MM.1S (cell line): ENCODE measurements at regions not wholly inside any gene's neighbourhood (a gene's known extent, or its start where the extent isn't known, plus 50 kb on each side); places are given as distances from the start of the nearest gene placed in this dataset.

Source experiments
- DNase-seq: peaks from one replicate; pipeline ENCODE4 v3.0.0-alpha.2; 2015
- H2AFZ ChIP-seq: fragments of 300-600 bp; sonication (generic); 2 replicates; pipeline ENCODE4 v1.6.0; 2016; ENCODE audit warnings: antibody characterized with exemption, low read length
- H3F3A ChIP-seq: fragments of 300-600 bp; sonication (generic); 2 replicates; pipeline ENCODE4 v1.6.1; 2016; ENCODE audit warnings: mild to moderate bottlenecking, antibody characterized with exemption, low read length, moderate library complexity, mixed read lengths; ENCODE audit not compliant: insufficient read depth
- H3K27ac ChIP-seq: fragments of 300-600 bp; sonication (generic); 2 replicates; pipeline ENCODE4 v1.5.1; 2016; ENCODE audit warnings: mild to moderate bottlenecking, low read length
- H3K27me3 ChIP-seq: fragments of 300-600 bp; sonication (generic); replicated peaks from 2 replicates; pipeline ENCODE4 v1.6.0; 2016; ENCODE audit warnings: low read length; ENCODE audit not compliant: insufficient read depth
- H3K36me3 ChIP-seq: fragments of 300-600 bp; sonication (generic); replicated peaks from 2 replicates; pipeline ENCODE4 v1.6.1; 2016; ENCODE audit warnings: mild to moderate bottlenecking, low read length, mixed read lengths; ENCODE audit not compliant: insufficient read depth
- H3K4me1 ChIP-seq: fragments of 300-600 bp; sonication (generic); 2 replicates; pipeline ENCODE4 v1.6.1; 2016; ENCODE audit warnings: low read length, mixed read lengths
- H3K4me2 ChIP-seq: fragments of 300-600 bp; sonication (generic); 2 replicates; pipeline ENCODE4 v1.6.0; 2016; ENCODE audit warnings: low read depth, low read length
- H3K4me3 ChIP-seq: fragments of 300-600 bp; sonication (generic); 2 replicates; pipeline ENCODE4 v1.5.1; 2016; ENCODE audit warnings: low read length, mixed read lengths
- H3K79me2 ChIP-seq: fragments of 300-600 bp; sonication (generic); 2 replicates; pipeline ENCODE4 v1.6.1; 2016; ENCODE audit warnings: mixed run types, low read length, mixed read lengths
- H3K9ac ChIP-seq: fragments of 300-600 bp; sonication (generic); 2 replicates; pipeline ENCODE4 v1.6.1; 2016; ENCODE audit warnings: low read length, mixed read lengths
- H3K9me2 ChIP-seq: fragments of 300-600 bp; sonication (generic); replicated peaks from 2 replicates; pipeline ENCODE4 v1.6.1; 2016; ENCODE audit warnings: mild to moderate bottlenecking, low read length, mixed read lengths; ENCODE audit not compliant: insufficient read depth
- H3K9me3 ChIP-seq: fragments of 300-600 bp; sonication (generic); replicated peaks from 2 replicates; pipeline ENCODE4 v1.6.1; 2016; ENCODE audit warnings: mild to moderate bottlenecking, low read length, mixed read lengths; ENCODE audit not compliant: insufficient read depth
- H4K20me1 ChIP-seq: fragments of 300-600 bp; sonication (generic); 2 replicates; pipeline ENCODE4 v1.6.1; 2016; ENCODE audit warnings: mild to moderate bottlenecking, low read length, moderate library complexity, mixed read lengths; ENCODE audit not compliant: insufficient read depth
- CTCF ChIP-seq: fragments of 300-600 bp; sonication (generic); IDR thresholded peaks from 2 replicates; pipeline ENCODE4 v1.5.1; 2016; ENCODE audit warnings: antibody characterized with exemption, low read length, mixed read lengths
- EZH2 ChIP-seq: fragments of 300-600 bp; sonication (generic); optimal IDR thresholded peaks from 2 replicates; pipeline ENCODE3; 2017; ENCODE audit warnings: low read depth, mild to moderate bottlenecking, antibody characterized with exemption, low read length, mixed read lengths
- EZH2phosphoT487 ChIP-seq: fragments of 300-600 bp; sonication (generic); IDR thresholded peaks from 2 replicates; pipeline ENCODE4 v1.6.1; 2018; ENCODE audit warnings: antibody characterized with exemption, low read length

- TF ChIP-seq EZH2phosphoT487 (no peak), CTCF (no peak), EZH2 (no peak)
- no peaks in the 10 kb centered on the region for H3F3A ChIP-seq
- H3K9ac ChIP-seq: no peak overlapping the region
- H3K9me2 ChIP-seq: no peaks in the 10 kb centered on the region
- no peak overlapping the region for H3K4me3 ChIP-seq
- no peak overlapping the region for H3K4me2 ChIP-seq
- DNase-seq: no peak
- H2AFZ ChIP-seq: no peak overlapping the region
- H3K36me3 ChIP-seq: no peaks in the 10 kb centered on the region
- H4K20me1 ChIP-seq: no peaks in the 10 kb centered on the region
- H3K27me3 ChIP-seq: no peaks in the 10 kb centered on the region
- H3K27ac ChIP-seq: no peak overlapping the region
- no peaks in the 10 kb centered on the region for H3K9me3 ChIP-seq
- no peaks in the 10 kb centered on the region for H3K4me1 ChIP-seq
- H3K79me2 ChIP-seq: no peaks in the 10 kb centered on the region
These were observed 122.1 kb upstream of the GPR12 start for GRCh38 chr13:26882731-26883130.

DNA sequence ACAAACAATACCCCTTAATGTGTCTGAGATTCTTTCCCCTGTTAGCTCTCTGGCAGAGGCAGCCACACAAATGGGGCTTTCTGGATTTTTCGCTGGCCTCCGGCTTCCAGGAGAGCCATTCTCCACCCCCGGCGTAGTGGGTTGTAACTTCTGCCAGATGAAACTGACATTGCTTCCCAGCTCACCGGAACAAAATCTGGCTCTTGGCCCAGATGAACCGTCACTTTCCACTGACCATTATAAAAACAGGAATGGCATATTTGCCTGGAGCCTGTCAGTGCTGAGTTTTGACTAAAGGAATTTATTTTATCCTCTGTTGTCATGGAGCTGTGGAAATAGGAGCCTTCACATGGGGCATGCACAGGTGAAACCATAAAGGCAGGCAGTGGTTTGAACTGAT is 120.6 kb upstream of the GPR12 start:
- no peak for DNase-seq
- Histone ChIP-seq H3K27ac (no peak overlapping the region), H3K79me2 (no peaks in the 10 kb centered on the region), H3K36me3 (no peaks in the 10 kb centered on the region), H3K27me3 (no peaks in the 10 kb centered on the region), H3K4me2 (no peak overlapping the region), H3K9ac (no peak overlapping the region), H4K20me1 (no peaks in the 10 kb centered on the region), H3K4me1 (no peaks in the 10 kb centered on the region), H3F3A (no peaks in the 10 kb centered on the region), H3K9me3 (no peaks in the 10 kb centered on the region), H3K4me3 (no peak overlapping the region), H3K9me2 (no peaks in the 10 kb centered on the region), H2AFZ (no peak overlapping the region)
- no peak for TF ChIP-seq EZH2phosphoT487
- TF ChIP-seq EZH2: no peak
- TF ChIP-seq CTCF: no peak

DNA sequence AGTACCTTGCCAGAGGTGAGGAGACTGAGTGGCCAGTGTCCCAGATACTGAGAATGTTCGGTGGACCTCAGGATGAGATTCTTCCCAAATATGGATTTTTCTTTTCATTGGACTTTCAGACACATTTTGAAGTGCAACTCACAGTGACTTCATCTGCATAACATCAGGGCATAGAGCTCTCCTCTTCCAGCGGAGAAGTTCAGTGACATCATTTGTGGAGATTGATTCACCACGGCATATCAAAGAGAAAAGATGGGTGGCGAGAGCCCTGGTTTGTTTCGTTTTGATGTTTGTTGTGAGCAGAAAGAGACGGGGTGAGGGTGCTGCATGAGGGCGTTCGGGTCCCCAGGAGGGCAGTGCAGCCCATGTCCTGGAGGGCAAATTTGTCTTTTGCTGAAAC is 120.1 kb upstream of the GPR12 start:
- Histone ChIP-seq H3K9me3 (no peaks in the 10 kb centered on the region), H3K4me2 (no peak overlapping the region), H3K27me3 (no peaks in the 10 kb centered on the region), H4K20me1 (no peaks in the 10 kb centered on the region), H3K36me3 (no peaks in the 10 kb centered on the region), H3K79me2 (no peaks in the 10 kb centered on the region), H3K27ac (no peak overlapping the region), H3K4me1 (no peaks in the 10 kb centered on the region), H3F3A (no peaks in the 10 kb centered on the region), H3K4me3 (no peak overlapping the region), H3K9me2 (no peaks in the 10 kb centered on the region), H2AFZ (no peak overlapping the region), H3K9ac (no peak overlapping the region)
- DNase-seq: no peak
- no peak for TF ChIP-seq EZH2phosphoT487
- TF ChIP-seq CTCF: no peak
